ENCODE measurements at regions not wholly inside any gene's neighbourhood (a gene's known extent, or its start where the extent isn't known, plus 50 kb on each side); places are given as distances from the start of the nearest gene placed in this dataset.

DNA sequence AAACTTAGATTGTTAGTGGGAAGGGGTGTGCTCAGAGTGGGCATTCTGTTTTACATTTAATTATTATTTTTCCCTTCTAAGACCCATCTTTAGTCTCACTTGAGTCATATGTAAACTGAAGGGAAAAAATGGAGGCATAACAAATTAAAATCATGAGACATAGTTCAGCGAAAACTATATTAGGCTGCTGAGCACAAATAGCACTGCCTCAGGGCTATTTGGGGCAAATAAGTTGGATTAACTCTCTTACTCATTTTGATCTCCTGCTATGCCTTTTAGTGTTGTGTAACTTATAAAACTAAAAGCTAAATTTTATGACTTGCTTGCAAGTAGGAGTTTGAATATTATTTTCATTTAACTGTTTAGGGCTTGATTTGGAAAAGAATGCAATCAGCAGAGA lies 1329.2 kb upstream of the PCDH7 start:
- no peak overlapping the region for H3K4me3 ChIP-seq (replicated peaks in 1 of 2; ENCODE audit: low read depth in 2 of 2, low read length in 2 of 2)
- DNase-seq (ENCODE audit: low read depth in 2 of 2) = no peak
- TF ChIP-seq, protein P1, sequence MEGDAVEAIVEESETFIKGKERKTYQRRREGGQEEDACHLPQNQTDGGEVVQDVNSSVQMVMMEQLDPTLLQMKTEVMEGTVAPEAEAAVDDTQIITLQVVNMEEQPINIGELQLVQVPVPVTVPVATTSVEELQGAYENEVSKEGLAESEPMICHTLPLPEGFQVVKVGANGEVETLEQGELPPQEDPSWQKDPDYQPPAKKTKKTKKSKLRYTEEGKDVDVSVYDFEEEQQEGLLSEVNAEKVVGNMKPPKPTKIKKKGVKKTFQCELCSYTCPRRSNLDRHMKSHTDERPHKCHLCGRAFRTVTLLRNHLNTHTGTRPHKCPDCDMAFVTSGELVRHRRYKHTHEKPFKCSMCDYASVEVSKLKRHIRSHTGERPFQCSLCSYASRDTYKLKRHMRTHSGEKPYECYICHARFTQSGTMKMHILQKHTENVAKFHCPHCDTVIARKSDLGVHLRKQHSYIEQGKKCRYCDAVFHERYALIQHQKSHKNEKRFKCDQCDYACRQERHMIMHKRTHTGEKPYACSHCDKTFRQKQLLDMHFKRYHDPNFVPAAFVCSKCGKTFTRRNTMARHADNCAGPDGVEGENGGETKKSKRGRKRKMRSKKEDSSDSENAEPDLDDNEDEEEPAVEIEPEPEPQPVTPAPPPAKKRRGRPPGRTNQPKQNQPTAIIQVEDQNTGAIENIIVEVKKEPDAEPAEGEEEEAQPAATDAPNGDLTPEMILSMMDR (IDR thresholded peaks at IDR 0.05; ENCODE audit: low read depth, low read length) = no peak

DNA sequence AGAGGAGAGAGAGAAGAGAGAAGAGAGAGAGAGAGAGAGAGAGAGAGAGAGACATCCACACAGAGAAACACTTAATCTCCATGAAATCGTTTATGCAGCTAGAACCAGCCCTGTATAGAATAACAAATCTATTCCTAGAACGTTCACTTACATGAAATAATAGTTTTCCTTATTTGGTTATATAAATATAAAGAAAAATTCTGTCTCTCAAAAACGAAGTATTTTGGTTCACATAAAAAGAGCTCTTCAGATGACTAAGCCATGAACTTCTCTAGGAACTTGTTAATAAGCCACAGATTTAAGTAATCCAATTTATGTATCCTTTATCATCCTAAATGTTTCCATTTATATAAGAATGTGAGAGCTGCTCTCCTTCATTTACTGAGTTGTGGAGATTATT lies 1315.1 kb upstream of the PCDH7 start:
- DNase-seq (ENCODE audit: low read depth in 2 of 2) = peak in 1 of 2 donors; percentile 16
- TF ChIP-seq, protein P1 (IDR thresholded peaks at IDR 0.05; ENCODE audit: low read depth, low read length) = no peak
- no peak overlapping the region for H3K4me3 ChIP-seq (replicated peaks in 1 of 2; ENCODE audit: low read depth in 2 of 2, low read length in 2 of 2)

DNA sequence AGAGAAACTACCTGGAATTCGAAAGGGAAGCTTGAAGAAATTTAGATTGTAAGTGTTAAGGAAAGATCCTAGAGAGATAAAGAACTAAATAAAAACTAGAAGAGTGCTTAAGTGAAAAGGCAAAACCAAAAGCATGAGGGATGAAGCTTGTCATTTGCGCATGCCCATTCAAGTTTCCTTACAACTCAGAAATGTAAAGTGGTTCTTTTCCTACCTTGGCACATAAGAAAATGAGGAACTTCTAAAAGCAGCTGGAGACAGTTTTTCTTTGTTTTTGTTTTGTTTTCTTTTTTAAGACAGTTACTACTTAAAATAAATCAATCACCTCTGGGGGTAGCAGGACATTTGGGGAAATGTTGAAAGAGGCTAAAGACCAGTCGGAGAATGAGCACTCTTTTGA lies 1304.4 kb upstream of the PCDH7 start:
- TF ChIP-seq, protein P1 (IDR thresholded peaks at IDR 0.05; ENCODE audit: low read depth, low read length) = no peak
- H3K4me3 ChIP-seq (replicated peaks in 1 of 2; ENCODE audit: low read depth in 2 of 2, low read length in 2 of 2) = no peak overlapping the region
- no peak for DNase-seq (ENCODE audit: low read depth in 2 of 2)

DNA sequence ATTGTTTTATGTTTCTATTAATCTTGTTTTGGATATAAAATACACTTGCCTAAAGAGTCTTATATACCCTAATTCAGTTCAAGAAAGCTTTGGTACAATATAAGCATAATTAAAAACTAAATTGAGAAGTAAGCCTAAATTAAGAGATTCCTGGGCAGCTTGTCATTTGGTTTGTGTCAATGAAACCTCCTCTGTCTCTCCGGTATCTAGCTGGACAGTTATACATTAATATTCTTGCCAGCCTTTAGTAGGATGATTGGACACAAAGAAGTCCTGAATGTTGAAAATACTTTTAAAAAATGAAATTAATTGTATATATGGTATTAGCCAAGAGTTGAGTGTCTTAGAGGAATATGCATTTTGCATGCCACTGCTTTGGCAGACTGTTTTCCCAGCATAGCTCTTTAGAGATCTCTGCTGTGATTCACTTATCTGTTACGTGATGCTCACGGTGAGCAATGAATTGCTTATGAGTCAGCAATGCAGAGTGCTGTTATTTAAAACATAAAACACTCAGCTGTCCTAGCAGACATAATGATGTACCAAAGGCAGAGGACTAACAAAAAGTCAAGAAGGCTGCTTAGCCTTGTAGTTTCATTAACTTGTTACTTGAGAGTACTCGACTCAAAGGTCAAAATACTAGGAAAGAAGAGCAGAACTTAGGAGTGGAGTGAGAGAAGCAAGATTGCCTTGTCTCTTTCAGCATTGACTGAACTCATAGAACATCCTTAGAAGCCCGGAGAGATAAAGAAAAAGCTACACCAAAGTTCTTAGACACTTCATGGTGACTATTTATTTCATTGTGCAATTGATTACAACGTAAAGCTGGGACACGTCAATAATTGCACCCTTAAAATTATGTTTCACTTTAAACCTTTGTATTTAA lies 1296.1 kb upstream of the PCDH7 start:
- H3K4me3 ChIP-seq (replicated peaks in 1 of 2; ENCODE audit: low read depth in 2 of 2, low read length in 2 of 2) = no peak overlapping the region
- TF ChIP-seq, protein P1 (IDR thresholded peaks at IDR 0.05; ENCODE audit: low read depth, low read length) = no peak
- DNase-seq (ENCODE audit: low read depth in 2 of 2) = peak; percentile 28 to 82

DNA sequence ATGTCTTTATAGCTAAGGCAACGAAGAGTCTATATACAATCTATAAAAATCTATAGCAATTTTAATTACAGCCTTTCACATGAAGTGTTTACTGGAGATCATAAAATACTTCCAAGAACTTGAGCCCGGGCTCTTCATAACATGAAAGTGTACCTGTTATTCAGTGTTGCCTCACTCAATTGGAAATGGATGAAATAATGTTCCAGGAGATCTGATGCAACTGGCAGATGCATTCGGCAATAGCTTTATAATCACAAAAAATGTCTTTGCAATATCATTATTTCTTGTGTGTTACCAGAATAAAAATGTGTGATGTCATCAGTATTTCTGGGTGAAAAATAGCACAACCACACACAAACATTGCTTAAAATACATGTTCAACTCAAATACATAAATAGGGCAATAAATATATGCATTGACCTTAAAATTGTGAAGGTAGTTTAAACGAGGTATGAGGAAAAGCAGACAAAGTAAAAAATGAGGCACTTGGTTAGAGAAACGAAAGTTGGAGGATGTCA lies 1266.8 kb upstream of the PCDH7 start:
- TF ChIP-seq, protein P1 (IDR thresholded peaks at IDR 0.05; ENCODE audit: low read depth, low read length) = no peak
- H3K4me3 ChIP-seq (replicated peaks in 1 of 2; ENCODE audit: low read depth in 2 of 2, low read length in 2 of 2) = no peak overlapping the region
- no peak for DNase-seq (ENCODE audit: low read depth in 2 of 2)

DNA sequence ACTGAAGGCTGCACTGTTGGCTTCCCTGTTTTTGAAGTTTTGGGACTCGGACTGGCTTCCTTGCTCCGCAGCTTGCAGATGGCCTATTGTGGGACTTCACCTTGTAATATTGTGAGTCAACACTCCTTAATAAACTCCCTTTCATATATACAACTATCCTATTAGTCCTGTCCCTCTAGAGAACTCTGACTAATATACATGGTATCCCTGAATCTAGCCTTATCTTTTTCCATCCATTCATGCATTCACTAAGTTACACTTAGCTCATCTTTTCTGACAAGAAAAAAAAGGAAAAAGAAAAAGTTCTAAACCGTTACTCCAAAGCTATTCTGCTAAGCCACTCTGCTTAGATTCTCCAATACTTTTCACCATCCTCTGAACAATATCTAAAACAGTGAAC lies 1260.2 kb upstream of the PCDH7 start:
- DNase-seq (ENCODE audit: low read depth in 2 of 2) = no peak
- TF ChIP-seq, protein P1 (IDR thresholded peaks at IDR 0.05; ENCODE audit: low read depth, low read length) = no peak

More for the DNA sequence above, 1260.2 kb upstream of the PCDH7 start:
- no peak overlapping the region for H3K4me3 ChIP-seq (replicated peaks in 1 of 2; ENCODE audit: low read depth in 2 of 2, low read length in 2 of 2)

Data from cardiac fibroblast (primary cell).